Suprapubic skin (tissue), 3 donors: ENCODE measurements at regions not wholly inside any gene's neighbourhood (a gene's known extent, or its start where the extent isn't known, plus 50 kb on each side); places are given as distances from the start of the nearest gene placed in this dataset.

ENCODE experiments used
- POLR2A ChIP-seq, 2 donors: fragments of 450-650 bp; IDR thresholded peaks; one replicate each; pipeline ENCODE4 v1.6.1; 2017; ENCODE audit warnings: antibody characterized with exemption in 2 of 2, mild to moderate bottlenecking in 2 of 2, moderate library complexity in 2 of 2
- TF ChIP-seq, protein P1 (sequence below), 2 donors: fragments of 200-600 bp in 1 of 2; fragments of 450-650 bp in 1 of 2; sonication (generic) in 1 of 2; IDR thresholded peaks; one replicate each; pipeline ENCODE4 v1.5.1; 2016 to 2019; ENCODE audit warnings: antibody characterized with exemption in 2 of 2, mild to moderate bottlenecking in 1 of 2, moderate library complexity in 1 of 2

DNA sequence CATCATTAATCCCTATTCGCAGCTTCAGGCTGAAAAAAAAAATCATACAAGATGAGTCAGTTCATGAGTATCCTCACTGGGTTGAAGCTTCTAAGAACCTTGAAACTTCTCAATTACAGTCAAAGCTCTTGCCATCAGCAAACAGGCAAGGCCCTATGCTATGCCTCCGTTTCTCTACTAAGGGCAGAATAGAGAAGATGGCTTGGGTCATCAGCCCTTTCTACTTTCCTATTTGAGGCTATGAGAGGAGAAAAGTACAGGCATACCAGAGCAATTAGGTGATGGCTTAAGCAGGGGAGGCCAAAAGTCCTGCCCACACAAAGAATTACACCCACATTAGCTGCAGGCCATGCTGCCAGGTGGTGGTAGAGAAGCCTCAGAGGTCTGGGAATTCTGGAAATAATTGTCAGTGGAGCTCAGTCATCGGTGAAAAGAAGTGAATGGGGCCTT is 89.0 kb downstream of the MRPL46 start:
- TF ChIP-seq, protein P1, sequence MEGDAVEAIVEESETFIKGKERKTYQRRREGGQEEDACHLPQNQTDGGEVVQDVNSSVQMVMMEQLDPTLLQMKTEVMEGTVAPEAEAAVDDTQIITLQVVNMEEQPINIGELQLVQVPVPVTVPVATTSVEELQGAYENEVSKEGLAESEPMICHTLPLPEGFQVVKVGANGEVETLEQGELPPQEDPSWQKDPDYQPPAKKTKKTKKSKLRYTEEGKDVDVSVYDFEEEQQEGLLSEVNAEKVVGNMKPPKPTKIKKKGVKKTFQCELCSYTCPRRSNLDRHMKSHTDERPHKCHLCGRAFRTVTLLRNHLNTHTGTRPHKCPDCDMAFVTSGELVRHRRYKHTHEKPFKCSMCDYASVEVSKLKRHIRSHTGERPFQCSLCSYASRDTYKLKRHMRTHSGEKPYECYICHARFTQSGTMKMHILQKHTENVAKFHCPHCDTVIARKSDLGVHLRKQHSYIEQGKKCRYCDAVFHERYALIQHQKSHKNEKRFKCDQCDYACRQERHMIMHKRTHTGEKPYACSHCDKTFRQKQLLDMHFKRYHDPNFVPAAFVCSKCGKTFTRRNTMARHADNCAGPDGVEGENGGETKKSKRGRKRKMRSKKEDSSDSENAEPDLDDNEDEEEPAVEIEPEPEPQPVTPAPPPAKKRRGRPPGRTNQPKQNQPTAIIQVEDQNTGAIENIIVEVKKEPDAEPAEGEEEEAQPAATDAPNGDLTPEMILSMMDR (IDR thresholded peaks at IDR 0.05) = no peak
- no peak for TF ChIP-seq POLR2A (IDR thresholded peaks at IDR 0.05)
